ENCODE measurements at regions not wholly inside any gene's neighbourhood (a gene's known extent, or its start where the extent isn't known, plus 50 kb on each side); places are given as distances from the start of the nearest gene placed in this dataset.
A peak's percentile ranks its signal among the peaks of the same experiment; 100 is the strongest.

- H2AFZ ChIP-seq (ENCODE audit: low read depth, low read length) = no peak overlapping the region
- CTCF ChIA-PET = interaction anchor here (0.9 to 4.6 kb wide), 17 partner anchors 9 to 118 kb away, joined by 3 to 38 read pairs (median 4); no protein-coding TSS in a partner anchor
Observed at GRCh38 chr3:141426404-141427034, 58.2 kb downstream of the ZBTB38 start.

GRCh38 chr3:141427764-141428163 lies 59.1 kb upstream of the RASA2 start:
- POLR2A ChIA-PET = no interaction called here
- intact Hi-C loops (cut with micrococcal nuclease) = no loop called here
- dilution Hi-C loops (cut with MboI; ENCODE audit: extremely low pct_ligation_motif_present, low sequenced_read_pairs) = no loop called here
- no peak overlapping the region for H2AFZ ChIP-seq (ENCODE audit: low read depth, low read length)
- no peaks in the 10 kb centered on the region for H3K9me3 ChIP-seq (replicated peaks; ENCODE audit: control insufficient read depth, insufficient read depth, low read length)
- H3K9ac ChIP-seq (replicated peaks; ENCODE audit: extremely low read depth, insufficient read depth, low read length) = no peak overlapping the region
- H3K4me3 ChIP-seq (replicated peaks in 1 of 3; ENCODE audit: insufficient read depth in 1 of 3, low read depth in 1 of 3, low read length in 3 of 3) = no peak overlapping the region
- no peak overlapping the region for H3K4me2 ChIP-seq (ENCODE audit: insufficient read depth, low read length)
- no peaks in the 10 kb centered on the region for H3K27me3 ChIP-seq (ENCODE audit: control insufficient read depth in 2 of 2, insufficient read depth in 2 of 2, low read length in 2 of 2)
- H3K4me1 ChIP-seq (ENCODE audit: control insufficient read depth, extremely low read depth, insufficient read depth, low read length) = peaks cover 16% of the 10 kb centered on the region
- peaks cover 64% of the 10 kb centered on the region for H3K79me2 ChIP-seq (ENCODE audit: control insufficient read depth, insufficient read depth, low read length)
- no peaks in the 10 kb centered on the region for H4K20me1 ChIP-seq (replicated peaks; ENCODE audit: control insufficient read depth, extremely low read depth, insufficient read depth, low read length)
- CTCF ChIA-PET = interaction anchor here (1.6 to 3.7 kb wide), 2 partner anchors 13 to 119 kb away, joined by 5 to 31 read pairs; no protein-coding TSS in a partner anchor
- FAIRE-seq (no peak), DNase-seq (ENCODE audit: low read depth, low spot score) (no peak)
- no TSS peak for BruUV-seq (replicated peaks)
- TF ChIP-seq EZH2 (IDR thresholded peaks at IDR 0.05; ENCODE audit: borderline replicate concordance, low read depth, low read length, severe bottlenecking) (no peak), MAX (IDR thresholded peaks at IDR 0.05; ENCODE audit: insufficient read depth, insufficient read length) (no peak), POLR2AphosphoS5 (IDR thresholded peaks at IDR 0.05; ENCODE audit: insufficient read depth, low read depth, low read length) (no peak), GATA2 (IDR thresholded peaks at IDR 0.05; ENCODE audit: insufficient read depth, insufficient read length, low read depth, low read length) (no peak), FOS (IDR thresholded peaks at IDR 0.05; ENCODE audit: borderline replicate concordance, insufficient read depth, low read length) (no peak), MYC (IDR thresholded peaks at IDR 0.05; ENCODE audit: low read depth, low read length) (no peak), POLR2A (IDR thresholded peaks at IDR 0.05; ENCODE audit: low read depth, low read length) (no peak), JUN (IDR thresholded peaks at IDR 0.05; ENCODE audit: borderline replicate concordance, insufficient read depth, insufficient read length, low read depth) (no peak), CTCF (IDR thresholded peaks at IDR 0.05; ENCODE audit: extremely low read depth in 1 of 2, insufficient read depth in 1 of 2, low read depth in 1 of 2, low read length in 2 of 2) (no peak)
- no peak overlapping the region for H3K27ac ChIP-seq (ENCODE audit: insufficient read depth, low read depth, low read length)
- no peaks in the 10 kb centered on the region for H3K9me1 ChIP-seq (replicated peaks; ENCODE audit: control insufficient read depth, extremely low read depth, insufficient read depth, low read length)
- H3K36me3 ChIP-seq (ENCODE audit: control insufficient read depth in 2 of 2, extremely low read depth in 1 of 2, insufficient read depth in 2 of 2, low read length in 2 of 2) = peaks cover 10 to 18% of the 10 kb centered on the region in 2 experiments

More at GRCh38 chr3:141426404-141427034, 58.2 kb downstream of the ZBTB38 start:
- POLR2A ChIA-PET = interaction anchor here (1.1 kb wide), 1 partner anchor 25 kb away, joined by 3 read pairs; no protein-coding TSS in a partner anchor
- dilution Hi-C loops (cut with MboI; ENCODE audit: extremely low pct_ligation_motif_present, low sequenced_read_pairs) = no loop called here
- peak overlapping the region; percentile 3 for H3K4me2 ChIP-seq (ENCODE audit: insufficient read depth, low read length)
- TF ChIP-seq MAX (IDR thresholded peaks at IDR 0.05; ENCODE audit: insufficient read depth, insufficient read length) = no peak
- no peak for TF ChIP-seq EZH2 (IDR thresholded peaks at IDR 0.05; ENCODE audit: borderline replicate concordance, low read depth, low read length, severe bottlenecking)
- no peak for TF ChIP-seq MYC (IDR thresholded peaks at IDR 0.05; ENCODE audit: low read depth, low read length)
- TF ChIP-seq POLR2A (IDR thresholded peaks at IDR 0.05; ENCODE audit: low read depth, low read length) = no peak
- BruUV-seq (replicated peaks) = no TSS peak
- H3K36me3 ChIP-seq (ENCODE audit: control insufficient read depth in 2 of 2, extremely low read depth in 1 of 2, insufficient read depth in 2 of 2, low read length in 2 of 2) = peaks cover 13 to 23% of the 10 kb centered on the region in 2 experiments
- no peaks in the 10 kb centered on the region for H3K9me3 ChIP-seq (replicated peaks; ENCODE audit: control insufficient read depth, insufficient read depth, low read length)
- no peaks in the 10 kb centered on the region for H4K20me1 ChIP-seq (replicated peaks; ENCODE audit: control insufficient read depth, extremely low read depth, insufficient read depth, low read length)
- no peaks in the 10 kb centered on the region for H3K9me1 ChIP-seq (replicated peaks; ENCODE audit: control insufficient read depth, extremely low read depth, insufficient read depth, low read length)
- H3K27ac ChIP-seq (ENCODE audit: insufficient read depth, low read depth, low read length) = peak overlapping the region; percentile 44
- H3K79me2 ChIP-seq (ENCODE audit: control insufficient read depth, insufficient read depth, low read length) = peaks cover 70% of the 10 kb centered on the region
- H3K4me3 ChIP-seq (replicated peaks in 1 of 3; ENCODE audit: insufficient read depth in 1 of 3, low read depth in 1 of 3, low read length in 3 of 3) = no peak overlapping the region
- FAIRE-seq (peak; percentile 88), DNase-seq (ENCODE audit: low read depth, low spot score) (peak; percentile 89)
- intact Hi-C loops (cut with micrococcal nuclease) = loop anchor here (1.0 kb wide), 2 partner anchors 14 to 65 kb away; no protein-coding TSS in a partner anchor
- H3K9ac ChIP-seq (replicated peaks; ENCODE audit: extremely low read depth, insufficient read depth, low read length) = no peak overlapping the region
- H3K4me1 ChIP-seq (ENCODE audit: control insufficient read depth, extremely low read depth, insufficient read depth, low read length) = peaks cover 16% of the 10 kb centered on the region
- H3K27me3 ChIP-seq (ENCODE audit: control insufficient read depth in 2 of 2, insufficient read depth in 2 of 2, low read length in 2 of 2) = no peaks in the 10 kb centered on the region

All from endothelial cell of umbilical vein (primary cell).